ENCODE measurements at regions not wholly inside any gene's neighbourhood (a gene's known extent, or its start where the extent isn't known, plus 50 kb on each side); places are given as distances from the start of the nearest gene placed in this dataset.
"Not testable (repeated sequence)": the region's sequence is repeated elsewhere in the genome, so short reads cannot be mapped to it uniquely, and the experiment has no call there.

- FAIRE-seq; H3K9me3 ChIP-seq (ENCODE audit: control insufficient read depth in 2 of 2, insufficient read depth in 1 of 2, low read depth in 1 of 2, low read length in 1 of 2): not testable (repeated sequence)
- WGBS, 3 donors = 82 to 91% (median 87%) methylated on average over 11 of the region's 11 CpGs
These were observed 57.4 kb downstream of the FTHL17 start for GRCh38 chrX:31014474-31014873.

DNA sequence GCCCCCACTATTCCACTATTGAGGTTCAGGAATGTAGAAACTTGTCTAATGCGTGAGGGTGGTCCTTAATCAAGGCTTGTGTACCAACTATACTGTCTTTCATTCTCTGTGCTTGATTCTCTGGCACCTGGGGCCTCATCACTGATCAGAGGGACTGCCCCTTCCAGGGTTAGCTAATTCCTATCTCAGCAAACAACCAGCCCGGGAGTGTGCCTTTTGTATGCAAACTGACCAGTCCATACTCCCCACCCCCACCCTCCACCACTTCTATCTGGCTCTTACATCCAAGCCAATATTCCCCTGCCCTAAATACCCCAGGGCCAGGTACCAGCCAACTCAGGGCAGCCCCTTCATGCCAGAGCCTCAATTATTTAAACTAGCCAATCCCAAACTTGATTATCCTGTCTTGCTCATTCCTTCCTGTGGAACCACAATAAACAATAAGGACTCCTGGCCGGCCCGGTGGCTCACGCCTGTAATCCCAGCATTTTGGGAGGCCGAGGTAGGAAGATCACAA, 59.3 kb downstream of the FTHL17 start:
- FAIRE-seq (no peak), DNase-seq (no peak)
- Histone ChIP-seq H3K27me3 (ENCODE audit: control insufficient read depth in 3 of 3, insufficient read depth in 3 of 3, low read length in 3 of 3) (no peaks in the 10 kb centered on the region), H3K4me1 (ENCODE audit: control insufficient read depth in 3 of 3, insufficient read depth in 2 of 3, low read depth in 1 of 3, low read length in 2 of 3) (no peaks in the 10 kb centered on the region), H3K27ac (ENCODE audit: low read depth in 1 of 3, low read length in 2 of 3) (no peak overlapping the region), H3K4me3 (ENCODE audit: low read depth in 1 of 3, low read length in 3 of 3) (no peak overlapping the region), H3K36me3 (ENCODE audit: control insufficient read depth in 3 of 3, insufficient read depth in 2 of 3, low read depth in 1 of 3, low read length in 3 of 3) (no peaks in the 10 kb centered on the region), H3K9me3 (ENCODE audit: control insufficient read depth in 2 of 2, insufficient read depth in 1 of 2, low read depth in 1 of 2, low read length in 1 of 2) (peaks cover 0 to 2% of the 10 kb centered on the region in 2 donors)
- WGBS, 3 donors = 77 to 84% (median 80%) methylated on average over 4 to 6 of the region's 6 CpGs

More at GRCh38 chrX:31014474-31014873, 57.4 kb downstream of the FTHL17 start:
- not testable (repeated sequence) for H3K36me3 ChIP-seq (ENCODE audit: control insufficient read depth in 3 of 3, insufficient read depth in 2 of 3, low read depth in 1 of 3, low read length in 3 of 3); H3K4me1 ChIP-seq (ENCODE audit: control insufficient read depth in 3 of 3, insufficient read depth in 2 of 3, low read depth in 1 of 3, low read length in 2 of 3); H3K27me3 ChIP-seq (ENCODE audit: control insufficient read depth in 3 of 3, insufficient read depth in 3 of 3, low read length in 3 of 3); H3K4me3 ChIP-seq (ENCODE audit: low read depth in 1 of 3, low read length in 3 of 3); DNase-seq; H3K27ac ChIP-seq (ENCODE audit: low read depth in 1 of 3, low read length in 2 of 3)

DNA sequence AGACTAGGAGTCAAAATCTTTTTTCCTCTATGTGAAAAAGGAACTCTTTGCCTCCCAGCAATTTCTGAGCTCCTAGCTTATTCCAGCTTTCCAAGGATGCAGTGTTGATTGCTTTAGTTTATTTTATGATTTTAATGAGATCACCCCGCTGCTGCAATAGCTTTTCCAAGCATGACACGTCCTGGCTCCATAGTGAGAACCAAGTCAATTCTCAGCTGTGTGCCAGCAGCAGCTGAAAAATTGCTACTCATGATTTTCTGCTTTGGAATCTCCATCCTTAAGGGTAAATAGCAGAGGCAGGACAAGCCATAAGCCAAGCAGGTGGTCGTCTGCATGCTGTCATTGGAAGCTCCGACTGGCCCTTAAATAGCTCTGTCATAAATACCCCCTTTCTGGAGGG, 64.5 kb downstream of the FTHL17 start:
- Histone ChIP-seq H3K9me3 (ENCODE audit: control insufficient read depth in 2 of 2, insufficient read depth in 1 of 2, low read depth in 1 of 2, low read length in 1 of 2) (no peaks in the 10 kb centered on the region), H3K27ac (ENCODE audit: low read depth in 1 of 3, low read length in 2 of 3) (no peak overlapping the region), H3K36me3 (ENCODE audit: control insufficient read depth in 3 of 3, insufficient read depth in 2 of 3, low read depth in 1 of 3, low read length in 3 of 3) (no peaks in the 10 kb centered on the region), H3K4me3 (ENCODE audit: low read depth in 1 of 3, low read length in 3 of 3) (no peak overlapping the region), H3K27me3 (ENCODE audit: control insufficient read depth in 3 of 3, insufficient read depth in 3 of 3, low read length in 3 of 3) (no peaks in the 10 kb centered on the region), H3K4me1 (ENCODE audit: control insufficient read depth in 3 of 3, insufficient read depth in 2 of 3, low read depth in 1 of 3, low read length in 2 of 3) (no peaks in the 10 kb centered on the region)
- WGBS, 3 donors = 58 to 74% (median 66%) methylated on average over 4 of the region's 4 CpGs
- DNase-seq (no peak), FAIRE-seq (no peak)

GRCh38 chrX:31006027-31006426, 65.8 kb downstream of the FTHL17 start:
- H3K9me3 ChIP-seq (ENCODE audit: control insufficient read depth in 2 of 2, insufficient read depth in 1 of 2, low read depth in 1 of 2, low read length in 1 of 2) = no peaks in the 10 kb centered on the region

GRCh38 chrX:30997411-30997810, 74.4 kb downstream of the FTHL17 start:
- H3K36me3 ChIP-seq (ENCODE audit: control insufficient read depth in 3 of 3, insufficient read depth in 2 of 3, low read depth in 1 of 3, low read length in 3 of 3) = no peaks in the 10 kb centered on the region
- 50 to 53% (median 51%) methylated on average over 6 of the region's 6 CpGs for WGBS, 3 donors
- no peak for DNase-seq
- FAIRE-seq = no peak
- H3K4me3 ChIP-seq (ENCODE audit: low read depth in 1 of 3, low read length in 3 of 3) = no peak overlapping the region
- H3K27me3 ChIP-seq (ENCODE audit: control insufficient read depth in 3 of 3, insufficient read depth in 3 of 3, low read length in 3 of 3) = no peaks in the 10 kb centered on the region
- H3K9me3 ChIP-seq (ENCODE audit: control insufficient read depth in 2 of 2, insufficient read depth in 1 of 2, low read depth in 1 of 2, low read length in 1 of 2) = no peaks in the 10 kb centered on the region
- no peaks in the 10 kb centered on the region for H3K4me1 ChIP-seq (ENCODE audit: control insufficient read depth in 3 of 3, insufficient read depth in 2 of 3, low read depth in 1 of 3, low read length in 2 of 3)
- H3K27ac ChIP-seq (ENCODE audit: low read depth in 1 of 3, low read length in 2 of 3) = no peak overlapping the region

More at GRCh38 chrX:31006027-31006426, 65.8 kb downstream of the FTHL17 start:
- 60 to 80% (median 79%) methylated on average over 2 of the region's 2 CpGs for WGBS, 3 donors
- Histone ChIP-seq H3K4me1 (ENCODE audit: control insufficient read depth in 3 of 3, insufficient read depth in 2 of 3, low read depth in 1 of 3, low read length in 2 of 3) (no peaks in the 10 kb centered on the region), H3K4me3 (ENCODE audit: low read depth in 1 of 3, low read length in 3 of 3) (no peak overlapping the region), H3K27me3 (ENCODE audit: control insufficient read depth in 3 of 3, insufficient read depth in 3 of 3, low read length in 3 of 3) (no peaks in the 10 kb centered on the region), H3K27ac (ENCODE audit: low read depth in 1 of 3, low read length in 2 of 3) (no peak overlapping the region), H3K36me3 (ENCODE audit: control insufficient read depth in 3 of 3, insufficient read depth in 2 of 3, low read depth in 1 of 3, low read length in 3 of 3) (no peaks in the 10 kb centered on the region)
- DNase-seq (no peak), FAIRE-seq (peak; percentile 53)

DNA sequence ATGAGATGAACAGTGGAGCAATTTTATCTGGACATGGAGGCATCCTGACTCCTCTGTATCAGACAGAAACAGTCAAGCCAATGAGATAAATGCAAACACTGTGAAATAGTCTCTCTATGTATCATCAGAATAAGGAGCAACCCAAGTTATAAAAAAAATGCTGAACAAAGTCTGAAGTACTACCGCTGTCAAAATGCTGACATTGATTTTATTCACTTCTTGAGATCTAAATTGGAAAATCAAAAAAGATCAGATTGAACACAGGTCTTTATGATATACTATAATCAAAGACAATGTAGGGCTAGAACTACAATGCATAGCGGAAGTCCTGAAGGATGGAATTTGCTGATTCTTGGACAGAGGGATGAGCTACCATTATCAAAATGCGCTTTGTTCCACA, 76.1 kb downstream of the FTHL17 start:
- no peak for FAIRE-seq
- H3K27me3 ChIP-seq (ENCODE audit: control insufficient read depth in 3 of 3, insufficient read depth in 3 of 3, low read length in 3 of 3) = no peaks in the 10 kb centered on the region

DNA sequence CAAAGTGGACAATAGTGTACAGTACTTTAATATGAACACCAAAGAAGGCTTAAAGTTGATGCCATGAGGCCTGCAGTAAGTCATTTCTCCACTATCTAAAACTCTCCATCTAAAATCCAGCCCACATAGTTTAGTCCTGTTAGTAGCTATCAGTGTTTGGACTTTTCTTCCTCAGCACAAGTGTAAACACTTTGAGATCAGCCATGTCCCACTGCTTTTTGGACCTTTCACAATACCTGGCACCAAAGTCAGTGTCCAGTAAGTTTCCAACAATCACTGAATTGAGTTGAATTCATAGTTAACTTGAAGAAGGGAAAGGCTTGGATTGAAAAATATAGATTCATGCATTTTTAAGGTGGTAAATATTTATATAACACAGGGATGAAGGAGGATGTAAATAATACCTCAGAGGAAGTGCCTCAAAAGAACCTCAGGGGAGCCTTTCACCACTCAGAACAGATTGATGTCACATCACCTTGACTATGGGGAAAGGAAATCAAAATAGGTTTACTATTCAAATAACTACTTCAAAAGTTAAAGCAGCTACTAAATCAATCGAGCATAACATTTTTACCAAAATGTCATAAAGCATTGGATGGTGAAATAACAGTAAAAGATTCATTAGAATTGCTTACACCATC, 76.7 kb downstream of the FTHL17 start:
- no peak for DNase-seq
- Histone ChIP-seq H3K36me3 (ENCODE audit: control insufficient read depth in 3 of 3, insufficient read depth in 2 of 3, low read depth in 1 of 3, low read length in 3 of 3) (no peaks in the 10 kb centered on the region), H3K9me3 (ENCODE audit: control insufficient read depth in 2 of 2, insufficient read depth in 1 of 2, low read depth in 1 of 2, low read length in 1 of 2) (no peaks in the 10 kb centered on the region), H3K4me3 (ENCODE audit: low read depth in 1 of 3, low read length in 3 of 3) (no peak overlapping the region), H3K27me3 (ENCODE audit: control insufficient read depth in 3 of 3, insufficient read depth in 3 of 3, low read length in 3 of 3) (no peaks in the 10 kb centered on the region), H3K27ac (ENCODE audit: low read depth in 1 of 3, low read length in 2 of 3) (no peak overlapping the region), H3K4me1 (ENCODE audit: control insufficient read depth in 3 of 3, insufficient read depth in 2 of 3, low read depth in 1 of 3, low read length in 2 of 3) (no peaks in the 10 kb centered on the region)
- FAIRE-seq = no peak
- WGBS, 3 donors = 35 to 81% (median 58%) methylated on average over 1 of the region's 1 CpG

More for the DNA sequence above, 76.1 kb downstream of the FTHL17 start:
- WGBS, 3 donors = 82 to 94% (median 83%) methylated on average over 3 of the region's 3 CpGs
- H3K36me3 ChIP-seq (ENCODE audit: control insufficient read depth in 3 of 3, insufficient read depth in 2 of 3, low read depth in 1 of 3, low read length in 3 of 3) = no peaks in the 10 kb centered on the region
- H3K4me1 ChIP-seq (ENCODE audit: control insufficient read depth in 3 of 3, insufficient read depth in 2 of 3, low read depth in 1 of 3, low read length in 2 of 3) = no peaks in the 10 kb centered on the region
- no peak overlapping the region for H3K4me3 ChIP-seq (ENCODE audit: low read depth in 1 of 3, low read length in 3 of 3)
- no peaks in the 10 kb centered on the region for H3K9me3 ChIP-seq (ENCODE audit: control insufficient read depth in 2 of 2, insufficient read depth in 1 of 2, low read depth in 1 of 2, low read length in 1 of 2)
- H3K27ac ChIP-seq (ENCODE audit: low read depth in 1 of 3, low read length in 2 of 3) = no peak overlapping the region
- DNase-seq = no peak

DNA sequence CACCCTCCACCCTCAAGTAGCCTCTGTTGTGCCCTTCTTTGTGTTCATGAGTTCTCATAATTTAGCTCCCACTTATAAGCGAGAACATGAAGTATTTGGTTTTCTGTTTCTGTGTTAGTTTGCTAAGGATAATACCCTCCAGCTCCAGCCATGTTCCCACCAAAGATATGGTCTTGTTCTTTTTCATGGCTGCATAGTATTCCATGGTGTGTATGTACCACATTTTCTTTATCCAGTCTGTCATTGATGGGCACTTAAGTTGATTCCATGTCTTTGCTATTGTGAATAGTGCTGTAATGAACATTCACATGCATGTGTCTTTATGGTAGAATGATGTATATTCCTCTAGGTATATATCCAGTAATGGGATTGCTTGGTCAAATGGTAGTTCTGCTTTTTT, 77.8 kb downstream of the FTHL17 start:
- not testable (repeated sequence) for H3K4me3 ChIP-seq (ENCODE audit: low read depth in 1 of 3, low read length in 3 of 3); H3K9me3 ChIP-seq (ENCODE audit: control insufficient read depth in 2 of 2, insufficient read depth in 1 of 2, low read depth in 1 of 2, low read length in 1 of 2); DNase-seq; H3K4me1 ChIP-seq (ENCODE audit: control insufficient read depth in 3 of 3, insufficient read depth in 2 of 3, low read depth in 1 of 3, low read length in 2 of 3); H3K27me3 ChIP-seq (ENCODE audit: control insufficient read depth in 3 of 3, insufficient read depth in 3 of 3, low read length in 3 of 3); H3K27ac ChIP-seq (ENCODE audit: low read depth in 1 of 3, low read length in 2 of 3); H3K36me3 ChIP-seq (ENCODE audit: control insufficient read depth in 3 of 3, insufficient read depth in 2 of 3, low read depth in 1 of 3, low read length in 3 of 3); FAIRE-seq
- 79 to 100% (median 95%) methylated on average over 1 of the region's 1 CpG for WGBS, 3 donors

- 8 to 30% (median 14%) methylated on average over 4 of the region's 4 CpGs for WGBS, 3 donors
- no peak for FAIRE-seq
These were observed 79.4 kb downstream of the FTHL17 start for GRCh38 chrX:30992381-30992904.

More at GRCh38 chrX:30992381-30992904, 79.4 kb downstream of the FTHL17 start:
- no peaks in the 10 kb centered on the region for H3K4me1 ChIP-seq (ENCODE audit: control insufficient read depth in 3 of 3, insufficient read depth in 2 of 3, low read depth in 1 of 3, low read length in 2 of 3)
- H3K36me3 ChIP-seq (ENCODE audit: control insufficient read depth in 3 of 3, insufficient read depth in 2 of 3, low read depth in 1 of 3, low read length in 3 of 3) = no peaks in the 10 kb centered on the region
- no peaks in the 10 kb centered on the region for H3K9me3 ChIP-seq (ENCODE audit: control insufficient read depth in 2 of 2, insufficient read depth in 1 of 2, low read depth in 1 of 2, low read length in 1 of 2)
- no peak overlapping the region for H3K4me3 ChIP-seq (ENCODE audit: low read depth in 1 of 3, low read length in 3 of 3)
- DNase-seq = peak; percentile 16 to 21
- no peak overlapping the region for H3K27ac ChIP-seq (ENCODE audit: low read depth in 1 of 3, low read length in 2 of 3)
- no peaks in the 10 kb centered on the region for H3K27me3 ChIP-seq (ENCODE audit: control insufficient read depth in 3 of 3, insufficient read depth in 3 of 3, low read length in 3 of 3)
